ENCODE measurements at regions not wholly inside any gene's neighbourhood (a gene's known extent, or its start where the extent isn't known, plus 50 kb on each side); places are given as distances from the start of the nearest gene placed in this dataset.

- Histone ChIP-seq H3K9ac (ENCODE audit: insufficient read depth, low read depth, low read length) (no peak overlapping the region), H2AFZ (ENCODE audit: low read length) (no peak overlapping the region), H3K27ac (ENCODE audit: extremely low read length, insufficient read depth, low read length) (no peak overlapping the region), H4K20me1 (ENCODE audit: insufficient read depth, low read length) (no peaks in the 10 kb centered on the region), H3K36me3 (replicated peaks in 1 of 2; ENCODE audit: control insufficient read depth in 1 of 2, insufficient read depth in 2 of 2, low read length in 2 of 2) (no peaks in the 10 kb centered on the region), H3K27me3 (ENCODE audit: control insufficient read depth in 1 of 2, insufficient read depth in 2 of 2, low read length in 2 of 2) (peaks cover 0 to 34% of the 10 kb centered on the region in 2 experiments; a peak in 3 of 5 replicates), H3K4me3 (replicated peaks in 1 of 3; ENCODE audit: insufficient read depth in 1 of 3, low read depth in 2 of 3, low read length in 3 of 3) (no peak overlapping the region), H3K4me1 (ENCODE audit: insufficient read depth, low read length) (no peaks in the 10 kb centered on the region), H3K9me3 (ENCODE audit: low read length) (no peaks in the 10 kb centered on the region), H3K79me2 (ENCODE audit: insufficient read depth, low read length) (no peaks in the 10 kb centered on the region), H3K4me2 (ENCODE audit: low read depth, low read length) (no peak overlapping the region)
- intact Hi-C loops (cut with micrococcal nuclease; ENCODE audit: unreplicated experiment) (no loop called here), in situ Hi-C loops (cut with HindIII; ENCODE audit: extremely low pct_ligation_motif_present, low pct_unique_long_range_greater_than_20kb) (no loop called here)
- ATAC-seq, result no peak
- ChIA-PET POLR2A (no interaction called here), CTCF (ENCODE audit: low intra/inter-chr PET ratio, low total read pairs) (no interaction called here)
- 8% methylated on average over 11 of the region's 11 CpGs for WGBS (ENCODE audit: low lambda C conversion rate)
- FAIRE-seq, result no peak
- no peak for TF ChIP-seq SNRNP70 (IDR thresholded peaks at IDR 0.05; ENCODE audit: low read depth, low read length)
- TF ChIP-seq ZNF850 (CRISPR knock-in tag; conservative IDR thresholded peaks at IDR 0.05), result no peak
- no peak for TF ChIP-seq ARNTL (CRISPR knock-in tag; IDR thresholded peaks at IDR 0.05)
- TF ChIP-seq POGK (CRISPR knock-in tag; conservative IDR thresholded peaks at IDR 0.05), result no peak
- no peak for TF ChIP-seq ZNF800 (CRISPR knock-in tag; IDR thresholded peaks at IDR 0.05)
- TF ChIP-seq ATF6 (CRISPR knock-in tag; conservative IDR thresholded peaks at IDR 0.05), result no peak
- peak; percentile 88 for TF ChIP-seq MNT (IDR thresholded peaks at IDR 0.05)
- no TSS peak for BruUV-seq (replicated peaks)
- DNase-seq (ENCODE audit: low spot score), result no peak
Observed at GRCh38 chr22:49455595-49455994, 372.1 kb downstream of the BRD1 start.

Measured in HepG2 (cell line).